Neutrophil (primary cell): ENCODE measurements at regions not wholly inside any gene's neighbourhood (a gene's known extent, or its start where the extent isn't known, plus 50 kb on each side); places are given as distances from the start of the nearest gene placed in this dataset.

Experiments used
- H3K27ac ChIP-seq: fragments of 200-600 bp; sonication (generic); 2 replicates; pipeline ENCODE4 v1.5.1; 2016; ENCODE audit warnings: mild to moderate bottlenecking, moderate library complexity
- H3K27me3 ChIP-seq: fragments of 200-600 bp; sonication (generic); 2 replicates; pipeline ENCODE4 v1.6.0; 2016; ENCODE audit warnings: mild to moderate bottlenecking
- H3K36me3 ChIP-seq: fragments of 200-600 bp; sonication (generic); 2 replicates; pipeline ENCODE4 v1.5.1; 2017
- H3K4me1 ChIP-seq, 2 experiments: fragments of 200-600 bp in 1 of 2; sonication (generic) in 1 of 2; 1 replicate in 1 of 2; 2 replicates in 1 of 2; pipeline versions ENCODE4 v1.5.1 to v1.6.1; 2013 to 2016; ENCODE audit warnings: low read depth in 1 of 2, low read length in 1 of 2, mild to moderate bottlenecking in 1 of 2, moderate library complexity in 1 of 2; ENCODE audit not compliant: control insufficient read depth in 1 of 2, insufficient read depth in 1 of 2
- H3K4me3 ChIP-seq, 2 experiments: fragments of 200-600 bp in 1 of 2; sonication (generic) in 1 of 2; 1 replicate in 1 of 2; 2 replicates in 1 of 2; pipeline ENCODE4 v1.5.1; 2013 to 2016; ENCODE audit warnings: low read depth in 1 of 2, low read length in 1 of 2, mild to moderate bottlenecking in 1 of 2, moderate library complexity in 1 of 2
- H3K9me3 ChIP-seq: fragments of 200-600 bp; sonication (generic); 2 replicates; pipeline ENCODE4 v1.5.1; 2016
- TF ChIP-seq, protein P1 (sequence below): fragments of 200-600 bp; sonication (generic); IDR thresholded peaks from 2 replicates; pipeline ENCODE4 v1.5.1; 2016; ENCODE audit warnings: antibody characterized with exemption

DNA sequence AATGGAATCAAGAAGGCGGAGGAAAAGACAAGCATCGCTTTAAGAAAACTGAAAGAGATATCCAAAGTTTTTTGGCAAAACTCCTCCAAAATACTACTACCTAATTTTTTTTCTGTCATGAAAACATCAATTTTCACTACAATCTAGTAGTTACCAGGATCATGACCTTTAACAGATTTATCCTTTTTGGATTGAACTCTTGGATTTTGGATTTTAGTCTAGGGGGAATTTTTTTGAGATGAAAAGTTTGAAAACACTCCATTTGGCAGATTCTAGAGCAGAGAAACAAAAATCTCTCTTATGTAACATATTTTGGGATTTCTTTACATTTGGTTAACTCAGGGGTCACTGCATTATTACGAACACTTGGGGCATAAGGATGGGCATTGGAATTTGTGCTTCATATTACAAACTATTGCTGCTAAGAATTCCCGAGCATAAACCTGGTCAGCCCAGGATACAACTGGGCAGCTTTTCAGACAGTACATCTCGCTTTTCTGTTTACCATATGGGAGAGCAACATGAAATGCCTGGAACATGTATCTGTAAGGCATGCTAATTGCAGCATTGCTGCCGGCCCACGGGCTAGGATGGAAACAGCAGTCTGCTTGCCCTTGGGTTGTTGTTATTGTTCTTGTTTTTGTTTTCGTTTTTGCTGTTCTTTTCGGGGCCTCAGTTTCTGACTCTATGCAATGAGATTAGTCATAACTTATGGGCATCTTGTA is 264.3 kb downstream of the RHOU start:
- H3K27me3 ChIP-seq: no peaks in the 10 kb centered on the region
- H3K4me3 ChIP-seq: no peak overlapping the region
- TF ChIP-seq, protein P1, sequence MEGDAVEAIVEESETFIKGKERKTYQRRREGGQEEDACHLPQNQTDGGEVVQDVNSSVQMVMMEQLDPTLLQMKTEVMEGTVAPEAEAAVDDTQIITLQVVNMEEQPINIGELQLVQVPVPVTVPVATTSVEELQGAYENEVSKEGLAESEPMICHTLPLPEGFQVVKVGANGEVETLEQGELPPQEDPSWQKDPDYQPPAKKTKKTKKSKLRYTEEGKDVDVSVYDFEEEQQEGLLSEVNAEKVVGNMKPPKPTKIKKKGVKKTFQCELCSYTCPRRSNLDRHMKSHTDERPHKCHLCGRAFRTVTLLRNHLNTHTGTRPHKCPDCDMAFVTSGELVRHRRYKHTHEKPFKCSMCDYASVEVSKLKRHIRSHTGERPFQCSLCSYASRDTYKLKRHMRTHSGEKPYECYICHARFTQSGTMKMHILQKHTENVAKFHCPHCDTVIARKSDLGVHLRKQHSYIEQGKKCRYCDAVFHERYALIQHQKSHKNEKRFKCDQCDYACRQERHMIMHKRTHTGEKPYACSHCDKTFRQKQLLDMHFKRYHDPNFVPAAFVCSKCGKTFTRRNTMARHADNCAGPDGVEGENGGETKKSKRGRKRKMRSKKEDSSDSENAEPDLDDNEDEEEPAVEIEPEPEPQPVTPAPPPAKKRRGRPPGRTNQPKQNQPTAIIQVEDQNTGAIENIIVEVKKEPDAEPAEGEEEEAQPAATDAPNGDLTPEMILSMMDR: no peak
- no peaks in the 10 kb centered on the region for H3K36me3 ChIP-seq
- H3K27ac ChIP-seq: no peak overlapping the region
- H3K4me1 ChIP-seq: peaks cover 22 to 30% of the 10 kb centered on the region in 2 experiments
- no peaks in the 10 kb centered on the region for H3K9me3 ChIP-seq

DNA sequence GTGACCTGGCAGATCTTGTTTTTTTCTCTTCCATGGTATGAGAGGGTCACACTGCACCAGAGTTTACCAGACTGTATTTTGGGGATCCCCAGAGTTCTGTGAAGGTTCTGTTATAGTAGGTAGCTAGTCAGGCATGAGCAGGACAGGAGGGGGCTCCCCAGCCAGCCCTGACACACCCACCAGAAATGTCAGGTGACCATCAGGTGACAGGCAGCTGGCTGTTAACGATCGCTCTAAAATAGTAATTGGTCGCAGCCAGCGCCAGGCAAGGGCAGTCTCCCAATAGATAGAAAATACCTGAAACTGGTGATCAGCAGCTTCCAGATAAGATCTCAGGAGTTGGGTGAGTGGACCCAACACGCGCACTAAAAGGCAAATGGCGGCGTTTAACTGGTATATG is 264.9 kb downstream of the RHOU start:
- Histone ChIP-seq H3K9me3 (no peaks in the 10 kb centered on the region), H3K4me3 (no peak overlapping the region), H3K4me1 (peaks cover 22 to 28% of the 10 kb centered on the region in 2 experiments), H3K36me3 (no peaks in the 10 kb centered on the region), H3K27me3 (no peaks in the 10 kb centered on the region), H3K27ac (no peak overlapping the region)
- TF ChIP-seq, protein P1: no peak

DNA sequence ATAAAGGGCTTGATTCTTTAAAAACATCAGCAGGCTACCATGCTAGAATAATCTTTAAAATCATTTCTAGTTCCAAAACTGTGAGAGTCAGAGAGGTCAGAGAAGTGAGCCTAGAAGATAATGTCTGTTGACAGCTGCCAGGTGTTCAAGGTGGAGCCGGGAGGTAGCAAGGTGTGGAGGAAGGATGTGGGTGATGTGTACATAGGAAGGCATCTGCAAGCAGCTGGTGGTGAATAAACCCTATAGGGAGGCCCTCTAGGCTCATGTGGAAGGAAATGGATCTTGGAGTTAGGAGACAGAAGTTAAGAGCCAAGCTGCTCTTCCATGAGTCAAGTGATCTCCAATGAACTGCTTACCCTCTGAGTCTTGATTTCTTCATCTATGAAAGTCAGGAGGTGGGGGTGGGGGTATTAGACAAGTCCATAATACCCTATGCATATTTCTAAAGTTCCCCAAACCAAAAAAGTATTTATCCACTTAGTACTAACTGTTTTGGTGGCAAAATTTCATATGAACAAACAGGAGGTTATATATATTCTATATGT is 266.3 kb downstream of the RHOU start:
- Histone ChIP-seq H3K27me3 (no peaks in the 10 kb centered on the region), H3K36me3 (no peaks in the 10 kb centered on the region), H3K4me3 (no peak overlapping the region), H3K9me3 (no peaks in the 10 kb centered on the region), H3K4me1 (peaks cover 22 to 27% of the 10 kb centered on the region in 2 experiments), H3K27ac (peak overlapping the region; percentile 2)
- TF ChIP-seq, protein P1: no peak

DNA sequence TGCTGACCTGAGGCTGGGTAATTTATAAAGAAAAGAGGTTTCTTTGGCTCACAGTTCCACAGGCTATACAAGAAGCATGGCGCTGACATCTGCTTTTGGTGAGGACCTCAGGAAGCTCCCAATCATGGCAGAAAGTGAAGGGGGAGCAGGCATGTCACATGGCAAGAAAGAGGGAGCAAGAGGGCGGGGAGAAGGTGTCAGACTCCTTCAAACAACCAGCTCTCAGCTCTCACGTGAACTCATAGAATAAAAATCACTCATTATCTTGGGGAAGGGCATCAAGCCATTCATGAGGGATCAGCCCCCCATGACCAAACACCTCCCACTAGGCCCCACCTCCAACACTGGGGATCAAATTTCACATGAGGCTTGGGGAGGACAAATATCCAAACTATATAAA is 266.8 kb downstream of the RHOU start:
- peaks cover 22 to 27% of the 10 kb centered on the region in 2 experiments for H3K4me1 ChIP-seq
- peak overlapping the region; percentile 2 for H3K27ac ChIP-seq
- no peaks in the 10 kb centered on the region for H3K9me3 ChIP-seq
- TF ChIP-seq, protein P1: no peak
- H3K27me3 ChIP-seq: no peaks in the 10 kb centered on the region
- no peaks in the 10 kb centered on the region for H3K36me3 ChIP-seq
- H3K4me3 ChIP-seq: no peak overlapping the region

DNA sequence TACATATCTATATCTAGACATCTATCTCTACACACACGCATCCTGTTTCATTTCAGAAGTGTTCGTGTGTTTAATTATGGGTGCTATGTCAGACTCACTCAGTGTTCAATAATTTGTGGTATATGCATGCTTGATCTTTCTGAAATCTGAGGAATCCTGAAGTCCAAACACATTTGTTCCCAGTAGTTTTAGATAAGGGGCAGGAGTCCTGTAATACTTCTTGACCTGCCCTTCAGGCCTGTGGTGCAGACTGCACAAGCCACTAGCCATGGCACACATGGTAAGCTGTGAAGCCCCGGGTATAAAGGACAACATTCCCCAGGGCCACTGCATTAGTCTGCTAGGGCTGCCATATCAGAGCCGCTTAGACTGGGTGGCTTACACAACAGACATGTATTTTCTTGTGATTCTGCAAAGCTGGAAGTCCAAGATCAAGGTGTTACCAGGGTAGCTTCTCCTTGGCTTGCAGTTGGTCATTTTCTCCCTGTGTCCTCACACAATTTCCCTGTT is 267.2 kb downstream of the RHOU start:
- Histone ChIP-seq H3K4me1 (peaks cover 23 to 27% of the 10 kb centered on the region in 2 experiments), H3K36me3 (no peaks in the 10 kb centered on the region), H3K4me3 (no peak overlapping the region), H3K27ac (peak overlapping the region; percentile 2), H3K9me3 (no peaks in the 10 kb centered on the region), H3K27me3 (no peaks in the 10 kb centered on the region)
- TF ChIP-seq, protein P1: no peak
